MM.1S (cell line): ENCODE measurements at regions not wholly inside any gene's neighbourhood (a gene's known extent, or its start where the extent isn't known, plus 50 kb on each side); places are given as distances from the start of the nearest gene placed in this dataset.

Source experiments
- DNase-seq: peaks from one replicate; pipeline ENCODE4 v3.0.0-alpha.2; 2015
- H2AFZ ChIP-seq: fragments of 300-600 bp; sonication (generic); 2 replicates; pipeline ENCODE4 v1.6.0; 2016; ENCODE audit warnings: antibody characterized with exemption, low read length
- H3F3A ChIP-seq: fragments of 300-600 bp; sonication (generic); 2 replicates; pipeline ENCODE4 v1.6.1; 2016; ENCODE audit warnings: mild to moderate bottlenecking, antibody characterized with exemption, low read length, moderate library complexity, mixed read lengths; ENCODE audit not compliant: insufficient read depth
- H3K27ac ChIP-seq: fragments of 300-600 bp; sonication (generic); 2 replicates; pipeline ENCODE4 v1.5.1; 2016; ENCODE audit warnings: mild to moderate bottlenecking, low read length
- H3K27me3 ChIP-seq: fragments of 300-600 bp; sonication (generic); replicated peaks from 2 replicates; pipeline ENCODE4 v1.6.0; 2016; ENCODE audit warnings: low read length; ENCODE audit not compliant: insufficient read depth
- H3K36me3 ChIP-seq: fragments of 300-600 bp; sonication (generic); replicated peaks from 2 replicates; pipeline ENCODE4 v1.6.1; 2016; ENCODE audit warnings: mild to moderate bottlenecking, low read length, mixed read lengths; ENCODE audit not compliant: insufficient read depth
- H3K4me1 ChIP-seq: fragments of 300-600 bp; sonication (generic); 2 replicates; pipeline ENCODE4 v1.6.1; 2016; ENCODE audit warnings: low read length, mixed read lengths
- H3K4me2 ChIP-seq: fragments of 300-600 bp; sonication (generic); 2 replicates; pipeline ENCODE4 v1.6.0; 2016; ENCODE audit warnings: low read depth, low read length
- H3K4me3 ChIP-seq: fragments of 300-600 bp; sonication (generic); 2 replicates; pipeline ENCODE4 v1.5.1; 2016; ENCODE audit warnings: low read length, mixed read lengths
- H3K79me2 ChIP-seq: fragments of 300-600 bp; sonication (generic); 2 replicates; pipeline ENCODE4 v1.6.1; 2016; ENCODE audit warnings: mixed run types, low read length, mixed read lengths
- H3K9ac ChIP-seq: fragments of 300-600 bp; sonication (generic); 2 replicates; pipeline ENCODE4 v1.6.1; 2016; ENCODE audit warnings: low read length, mixed read lengths
- H3K9me2 ChIP-seq: fragments of 300-600 bp; sonication (generic); replicated peaks from 2 replicates; pipeline ENCODE4 v1.6.1; 2016; ENCODE audit warnings: mild to moderate bottlenecking, low read length, mixed read lengths; ENCODE audit not compliant: insufficient read depth
- H3K9me3 ChIP-seq: fragments of 300-600 bp; sonication (generic); replicated peaks from 2 replicates; pipeline ENCODE4 v1.6.1; 2016; ENCODE audit warnings: mild to moderate bottlenecking, low read length, mixed read lengths; ENCODE audit not compliant: insufficient read depth
- H4K20me1 ChIP-seq: fragments of 300-600 bp; sonication (generic); 2 replicates; pipeline ENCODE4 v1.6.1; 2016; ENCODE audit warnings: mild to moderate bottlenecking, low read length, moderate library complexity, mixed read lengths; ENCODE audit not compliant: insufficient read depth
- CTCF ChIP-seq: fragments of 300-600 bp; sonication (generic); IDR thresholded peaks from 2 replicates; pipeline ENCODE4 v1.5.1; 2016; ENCODE audit warnings: antibody characterized with exemption, low read length, mixed read lengths
- EZH2 ChIP-seq: fragments of 300-600 bp; sonication (generic); optimal IDR thresholded peaks from 2 replicates; pipeline ENCODE3; 2017; ENCODE audit warnings: low read depth, mild to moderate bottlenecking, antibody characterized with exemption, low read length, mixed read lengths
- EZH2phosphoT487 ChIP-seq: fragments of 300-600 bp; sonication (generic); IDR thresholded peaks from 2 replicates; pipeline ENCODE4 v1.6.1; 2018; ENCODE audit warnings: antibody characterized with exemption, low read length

GRCh38 chr2:144097440-144098225 lies 422.3 kb downstream of the ZEB2 start:
- no peaks in the 10 kb centered on the region for H4K20me1 ChIP-seq
- H3K9me2 ChIP-seq: no peaks in the 10 kb centered on the region
- no peak for TF ChIP-seq EZH2
- no peak for TF ChIP-seq CTCF
- TF ChIP-seq EZH2phosphoT487: no peak
- no peaks in the 10 kb centered on the region for H3F3A ChIP-seq
- DNase-seq: no peak
- no peaks in the 10 kb centered on the region for H3K36me3 ChIP-seq
- H3K4me3 ChIP-seq: no peak overlapping the region
- no peaks in the 10 kb centered on the region for H3K9me3 ChIP-seq
- H3K9ac ChIP-seq: no peak overlapping the region
- H3K79me2 ChIP-seq: no peaks in the 10 kb centered on the region
- H3K4me1 ChIP-seq: no peaks in the 10 kb centered on the region
- H3K27me3 ChIP-seq: no peaks in the 10 kb centered on the region
- H3K27ac ChIP-seq: no peak overlapping the region
- H3K4me2 ChIP-seq: no peak overlapping the region
- no peak overlapping the region for H2AFZ ChIP-seq

- no peak for TF ChIP-seq EZH2phosphoT487
- no peak for TF ChIP-seq CTCF
- TF ChIP-seq EZH2: no peak
- Histone ChIP-seq H3K79me2 (no peaks in the 10 kb centered on the region), H3F3A (no peaks in the 10 kb centered on the region), H3K4me3 (no peak overlapping the region), H3K36me3 (no peaks in the 10 kb centered on the region), H2AFZ (no peak overlapping the region), H3K9me3 (no peaks in the 10 kb centered on the region), H3K27me3 (no peaks in the 10 kb centered on the region), H3K9me2 (no peaks in the 10 kb centered on the region), H3K27ac (no peak overlapping the region), H4K20me1 (no peaks in the 10 kb centered on the region), H3K4me2 (no peak overlapping the region), H3K4me1 (no peaks in the 10 kb centered on the region), H3K9ac (no peak overlapping the region)
- no peak for DNase-seq
These were observed 423.4 kb downstream of the ZEB2 start for GRCh38 chr2:144096531-144096930.

- Histone ChIP-seq H3K9ac (no peak overlapping the region), H3K36me3 (no peaks in the 10 kb centered on the region), H3K9me3 (no peaks in the 10 kb centered on the region), H4K20me1 (no peaks in the 10 kb centered on the region), H3K4me3 (no peak overlapping the region), H3K27me3 (no peaks in the 10 kb centered on the region), H3K4me2 (no peak overlapping the region), H3K27ac (no peak overlapping the region), H3K9me2 (no peaks in the 10 kb centered on the region), H3K79me2 (no peaks in the 10 kb centered on the region), H3F3A (no peaks in the 10 kb centered on the region), H2AFZ (no peak overlapping the region), H3K4me1 (no peaks in the 10 kb centered on the region)
- DNase-seq: no peak
- no peak for TF ChIP-seq EZH2phosphoT487
- no peak for TF ChIP-seq EZH2
- no peak for TF ChIP-seq CTCF
These were observed 425.3 kb downstream of the ZEB2 start for GRCh38 chr2:144094408-144095151.
